NCI-H2081 treated with DMSO at 0.1 percent for 48 hours (cell line): ENCODE measurements at regions not wholly inside any gene's neighbourhood (a gene's known extent, or its start where the extent isn't known, plus 50 kb on each side); places are given as distances from the start of the nearest gene placed in this dataset.
"Not testable (repeated sequence)": the region's sequence is repeated elsewhere in the genome, so short reads cannot be mapped to it uniquely, and the experiment has no call there.

Experiments used
- DNase-seq: peaks from one replicate; lab custom pipeline; 2025; lab: John Stamatoyannopoulos, UW

- DNase-seq, result no peak
Measured at GRCh38 chr16:35749253-35750141, 2290.1 kb downstream of the TP53TG3F start.

GRCh38 chr16:35750157-35750689, 2290.8 kb downstream of the TP53TG3F start:
- DNase-seq, result no peak

- DNase-seq, result no peak
Measured at GRCh38 chr16:35750701-35751104, 2291.3 kb downstream of the TP53TG3F start.

GRCh38 chr16:35751191-35751941, 2292.0 kb downstream of the TP53TG3F start:
- no peak for DNase-seq

- no peak for DNase-seq
Measured at GRCh38 chr16:35752012-35752772, 2292.8 kb downstream of the TP53TG3F start.

DNA sequence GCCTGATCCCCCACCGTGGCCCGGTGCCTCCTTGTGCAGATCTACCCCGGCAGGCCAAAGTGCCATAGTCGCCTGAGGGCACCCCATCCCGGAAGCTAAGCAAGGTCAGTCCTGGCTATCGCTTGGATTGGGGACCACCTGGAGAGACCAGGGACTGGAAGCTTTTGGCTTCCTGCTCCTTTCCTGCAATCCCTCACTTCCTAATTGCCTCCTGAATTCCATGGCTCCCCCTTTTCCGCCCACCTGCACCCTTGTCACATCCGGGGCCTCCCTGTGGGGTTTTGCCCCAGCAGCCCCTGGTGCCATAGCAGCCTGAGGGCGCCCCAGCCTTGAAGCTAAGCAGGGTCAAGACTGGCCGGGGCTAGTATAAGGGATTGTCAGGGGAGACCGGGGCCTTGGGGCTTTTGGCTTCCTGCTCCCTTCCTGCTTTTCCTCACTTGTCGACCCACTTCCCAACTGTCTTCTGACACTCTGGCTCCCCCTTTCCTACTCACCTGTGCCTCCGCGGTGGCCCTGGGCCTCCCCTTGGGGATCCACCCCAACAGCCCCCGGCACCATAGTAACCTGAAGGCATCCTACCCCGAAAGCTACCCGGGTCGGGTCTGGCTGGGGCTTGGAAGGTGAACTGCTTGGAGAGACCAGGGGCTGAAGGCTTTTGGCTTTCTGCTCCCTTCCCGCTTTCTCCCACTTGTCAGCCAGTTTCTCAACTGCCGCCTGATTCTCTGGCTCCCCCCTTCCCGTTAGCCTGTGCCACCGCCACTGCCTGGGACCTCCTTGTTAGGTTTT, 2293.6 kb downstream of the TP53TG3F start:
- no peak for DNase-seq

DNA sequence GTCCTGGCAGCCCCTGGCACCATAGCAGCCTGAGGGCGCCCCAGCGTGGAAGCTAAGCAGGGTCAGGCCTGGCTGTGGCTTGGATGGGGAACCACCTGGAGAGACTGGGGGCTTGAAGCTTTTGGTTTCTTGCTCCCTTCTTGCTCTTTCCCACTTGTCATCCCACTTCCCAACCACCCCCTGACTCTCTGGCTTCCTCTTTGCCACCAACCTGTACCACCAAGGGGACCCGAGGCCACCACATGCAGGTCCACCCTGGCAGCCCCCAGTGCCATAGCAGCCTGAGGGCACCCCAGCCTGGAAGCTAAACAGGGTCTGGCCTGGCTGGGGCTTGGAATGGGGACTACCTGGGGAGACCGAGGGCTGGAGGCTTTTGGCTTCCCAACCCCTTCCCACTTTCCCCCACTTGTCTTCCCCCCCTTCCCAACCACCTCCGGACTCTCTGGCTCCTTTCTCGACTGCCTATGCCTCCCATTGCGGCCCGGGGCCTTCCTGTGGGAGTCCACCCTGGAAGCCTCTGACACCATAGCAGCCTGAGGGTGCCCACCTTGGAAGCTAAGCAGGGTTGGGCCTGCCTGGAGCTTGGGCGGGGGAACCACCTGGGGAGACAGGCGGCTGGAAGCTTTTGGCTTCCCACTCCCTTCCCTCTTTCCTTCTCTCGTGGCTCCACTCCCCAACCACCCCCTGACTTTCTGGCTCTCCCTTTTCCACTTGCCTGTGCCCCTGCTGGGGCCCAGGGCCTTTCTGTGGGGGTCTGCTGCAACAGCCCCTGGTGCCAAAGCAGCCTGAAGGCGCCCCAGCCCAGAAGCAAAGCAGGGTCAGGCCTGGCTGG, 2294.4 kb downstream of the TP53TG3F start:
- DNase-seq, result no peak

DNA sequence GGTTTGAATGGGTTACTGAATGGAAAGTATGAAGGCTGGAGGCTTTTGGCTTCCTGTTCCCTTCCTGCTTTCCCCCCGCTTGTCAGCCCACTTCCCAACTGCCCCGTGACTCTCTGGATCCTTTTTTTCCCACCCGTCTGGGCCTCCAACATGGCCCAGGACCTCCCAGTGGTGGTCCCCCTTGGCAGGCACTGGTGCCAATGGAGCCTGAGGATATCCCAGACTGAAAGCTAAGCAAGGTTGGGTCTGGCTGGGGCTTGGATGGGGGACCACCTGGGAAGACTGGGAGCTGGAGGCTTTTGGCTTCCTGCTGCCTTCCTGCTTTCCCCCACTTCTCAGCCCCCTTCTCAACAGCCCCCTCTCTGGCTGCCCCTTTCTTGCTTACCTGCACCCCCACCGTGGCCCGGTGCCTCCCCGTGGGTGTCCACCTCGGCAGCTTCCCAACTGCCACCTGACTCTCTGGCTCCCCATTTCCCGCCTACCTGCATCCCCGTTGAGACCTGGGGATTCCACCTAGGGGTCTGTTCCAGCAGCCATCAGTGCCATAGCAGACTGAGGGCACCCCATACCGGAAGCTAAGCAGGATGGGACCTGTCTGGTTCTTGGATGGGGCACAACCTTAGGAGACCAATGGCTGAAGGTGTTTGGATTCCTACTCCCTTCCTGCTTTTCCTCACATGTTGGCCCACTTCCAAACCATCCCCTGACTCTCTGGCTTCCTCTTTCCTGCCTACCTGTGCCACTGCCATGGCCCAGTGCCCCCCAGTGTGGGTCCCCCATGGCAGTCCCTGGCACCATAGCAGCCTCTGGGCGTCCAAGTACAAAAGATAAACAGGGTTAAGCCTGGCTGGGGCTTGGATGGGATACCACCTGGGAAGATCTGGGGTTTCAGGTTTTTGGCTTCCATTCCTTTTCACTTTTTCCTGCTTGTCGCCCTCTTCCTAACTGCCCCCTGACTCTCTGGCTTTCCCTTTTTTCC, 2295.3 kb downstream of the TP53TG3F start:
- no peak for DNase-seq

DNA sequence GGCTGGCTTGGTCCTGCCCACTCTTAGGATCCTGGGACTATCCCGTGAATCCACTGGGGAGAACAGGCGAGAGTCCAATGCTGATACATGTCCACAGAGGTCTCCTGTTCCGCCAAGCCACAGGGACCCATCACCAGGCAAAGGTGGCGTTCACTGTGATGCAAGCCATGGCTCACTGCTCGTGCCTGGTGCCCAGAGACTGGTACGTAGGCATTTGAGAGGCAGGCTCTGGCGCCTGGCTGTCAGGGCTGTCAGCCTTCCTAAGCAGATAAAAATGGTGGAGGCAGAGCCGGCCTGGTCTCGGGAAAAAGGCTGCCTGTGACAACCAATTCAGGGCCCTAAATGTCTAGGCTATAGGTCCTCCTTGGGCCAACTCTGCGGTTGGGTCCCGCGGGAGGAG, 2329.0 kb downstream of the TP53TG3F start:
- no peak for DNase-seq

DNA sequence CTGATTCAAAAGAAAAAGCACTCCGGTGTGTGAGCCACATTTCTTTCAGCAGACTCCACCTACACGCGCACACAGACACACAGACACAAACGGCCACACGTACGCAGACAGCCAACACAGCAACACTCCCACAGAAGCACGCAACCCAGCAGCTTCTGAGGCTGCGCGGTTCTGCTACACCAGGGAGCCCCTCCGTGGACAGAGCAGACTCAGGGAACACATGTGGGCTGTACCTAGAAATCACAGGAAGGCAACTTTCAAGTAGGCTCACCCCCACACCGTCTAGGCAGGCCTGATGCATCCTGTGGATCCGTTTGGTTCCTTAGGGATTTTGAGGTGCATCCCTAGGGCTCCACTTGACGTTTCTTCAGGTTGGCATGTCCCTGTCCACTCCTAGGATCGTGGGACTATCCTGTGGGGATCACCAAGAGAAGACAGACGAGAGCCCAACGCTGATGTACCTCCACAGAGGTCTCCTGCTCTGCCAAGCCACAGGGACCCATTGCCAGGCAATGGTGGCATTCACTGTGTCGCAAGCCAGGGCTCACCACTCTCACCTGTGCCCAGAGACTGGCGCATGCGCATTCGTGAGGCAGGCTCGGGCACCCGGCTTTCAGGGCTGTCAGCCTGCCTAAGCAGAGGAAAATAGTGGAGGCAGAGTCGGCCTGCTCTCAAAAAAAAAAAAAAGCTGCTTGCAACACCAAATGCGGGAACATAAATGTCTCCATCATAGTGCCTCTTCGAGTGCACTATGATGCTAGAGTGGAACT, 2333.3 kb downstream of the TP53TG3F start:
- DNase-seq, result no peak

- no peak for DNase-seq
Measured at GRCh38 chr16:35793601-35794000, 2334.2 kb downstream of the TP53TG3F start.

GRCh38 chr16:35794896-35795295, 2335.5 kb downstream of the TP53TG3F start:
- no peak for DNase-seq

DNA sequence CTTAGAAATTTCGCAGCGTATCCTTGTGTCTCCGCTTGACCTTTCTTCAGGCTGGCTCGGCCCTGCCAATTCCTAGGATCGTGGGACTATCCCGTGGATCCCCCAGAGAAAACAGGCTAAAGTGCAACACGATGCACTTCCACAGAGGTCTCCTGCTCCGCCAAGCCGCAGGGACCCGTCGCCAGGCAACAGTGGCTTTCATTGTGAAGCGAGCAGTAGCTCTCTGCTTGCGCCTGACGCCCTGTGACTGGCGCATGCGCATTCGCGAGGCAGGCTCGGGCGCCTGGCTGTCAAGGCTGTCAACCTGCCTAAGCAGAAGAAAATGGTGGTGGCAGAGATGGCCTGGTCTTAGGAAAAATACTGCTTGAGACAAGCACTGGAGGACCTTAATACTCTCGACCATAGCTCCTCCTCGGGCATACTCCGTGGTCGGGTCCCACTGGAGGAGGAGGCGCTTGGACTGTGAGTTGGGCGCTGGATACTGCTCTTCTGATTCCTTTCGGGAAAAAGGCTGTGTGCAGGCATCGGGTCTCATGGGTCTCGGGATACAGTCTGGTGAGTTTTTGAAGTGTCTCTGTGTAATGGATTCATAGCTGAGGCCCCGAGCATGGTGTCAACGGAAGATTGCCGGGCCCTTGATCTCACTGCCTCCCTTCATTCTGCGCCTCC, 2336.1 kb downstream of the TP53TG3F start:
- no peak for DNase-seq

DNA sequence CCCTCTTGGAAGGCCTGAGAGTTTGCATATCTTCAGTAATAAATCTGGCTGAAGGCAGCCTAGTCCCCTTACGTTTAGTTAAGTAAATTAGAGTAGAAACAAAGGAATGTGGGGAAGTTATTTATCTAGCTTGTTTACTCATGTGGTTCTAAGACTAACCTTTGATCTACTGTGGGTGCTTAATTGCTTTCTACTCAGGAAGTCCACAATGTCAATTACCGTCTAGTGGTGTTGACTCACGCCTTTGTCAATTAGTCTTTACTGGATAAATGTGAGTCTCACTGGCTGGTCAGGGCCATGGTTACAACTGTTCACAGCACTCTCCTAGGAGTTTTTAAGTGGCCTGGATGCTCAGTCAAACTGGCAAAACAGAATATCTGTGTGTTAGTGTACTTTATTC, 2338.4 kb downstream of the TP53TG3F start:
- no peak for DNase-seq

DNA sequence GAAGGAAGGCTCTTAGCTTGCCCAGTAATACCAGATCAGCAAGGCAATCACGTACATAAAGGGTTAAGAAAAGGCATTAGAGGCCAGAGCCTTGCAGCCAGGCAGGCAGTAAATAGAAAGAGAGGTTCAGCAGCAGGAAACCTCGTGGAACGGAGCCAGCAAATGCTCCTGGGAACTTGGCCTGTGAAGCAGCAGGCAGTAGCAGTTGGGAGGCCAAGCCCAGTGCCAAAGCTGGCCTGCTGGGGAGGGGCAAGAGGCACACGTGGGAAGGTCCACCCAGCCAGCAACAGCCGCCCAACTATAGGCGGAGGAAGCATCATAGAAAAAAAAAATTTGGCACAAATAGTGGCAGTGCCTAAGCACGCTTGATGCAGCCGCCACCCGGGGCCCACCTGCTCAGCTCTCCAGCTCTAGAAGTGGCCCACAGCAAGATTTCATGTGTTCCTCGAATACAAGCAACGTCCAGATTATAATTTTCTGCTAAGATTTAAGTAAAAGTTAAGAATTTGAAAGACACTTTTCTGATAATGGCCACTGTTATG, 2339.5 kb downstream of the TP53TG3F start:
- DNase-seq, result peak; percentile 38

DNA sequence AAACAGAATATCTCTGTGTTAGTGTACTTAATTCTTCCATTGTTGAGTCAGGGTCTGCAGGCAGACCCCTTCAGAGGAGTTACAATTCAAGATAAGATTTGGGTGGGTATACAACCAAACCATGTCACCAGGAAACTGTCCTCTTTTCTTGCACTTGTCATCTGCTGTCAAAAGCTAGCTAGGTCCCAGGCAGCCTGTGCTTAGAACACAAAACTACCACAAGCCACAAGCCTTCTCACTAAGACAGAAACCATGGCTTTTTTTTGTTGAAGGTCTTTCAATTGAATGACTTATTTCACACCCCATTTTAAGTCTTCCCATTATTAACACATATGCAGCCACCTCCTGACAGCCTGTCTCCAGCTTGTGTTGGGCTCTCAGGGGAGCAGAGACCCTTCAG, 2345.1 kb downstream of the TP53TG3F start:
- not testable (repeated sequence) for DNase-seq

- no peak for DNase-seq
Measured at GRCh38 chr16:35823342-35823741, 2363.9 kb downstream of the TP53TG3F start.

- DNase-seq, result no peak
Measured at GRCh38 chr16:35841632-35842031, 2382.2 kb downstream of the TP53TG3F start.
